ENCODE measurements at regions not wholly inside any gene's neighbourhood (a gene's known extent, or its start where the extent isn't known, plus 50 kb on each side); places are given as distances from the start of the nearest gene placed in this dataset.

DNA sequence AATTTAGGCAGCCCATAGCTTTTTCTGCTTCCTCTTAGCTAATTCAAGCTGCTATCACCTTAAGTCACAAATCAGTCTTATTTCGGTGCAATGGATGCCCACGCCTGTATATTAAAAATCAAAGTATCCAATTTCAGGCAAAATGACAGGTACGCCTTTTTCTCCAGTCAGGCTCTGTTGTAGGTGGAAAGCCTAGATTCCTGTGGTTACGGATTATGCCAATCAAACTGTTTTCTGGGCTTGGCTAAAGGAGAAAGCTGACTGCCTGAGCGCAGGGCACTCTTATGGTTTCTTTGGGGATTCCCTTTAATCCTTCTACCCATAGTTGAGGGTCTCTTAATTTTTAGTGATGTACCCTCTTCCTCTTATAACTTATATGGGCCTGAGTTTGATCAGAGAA lies 550.5 kb downstream of the PDHA2 start:
- no peak for DNase-seq (ENCODE audit: low spot score)
- CTCF ChIA-PET (ENCODE audit: unreplicated experiment) = no interaction called here
- H3K27ac ChIP-seq (ENCODE audit: low read depth, low read length, poor library complexity, severe bottlenecking) = no peak overlapping the region
- H3K36me3 ChIP-seq (ENCODE audit: insufficient read depth, low read length) = no peaks in the 10 kb centered on the region
- H3K9me2 ChIP-seq (ENCODE audit: insufficient read depth, low read length) = no peaks in the 10 kb centered on the region
- POLR2A ChIA-PET = no interaction called here
- no peaks in the 10 kb centered on the region for H3K4me1 ChIP-seq (ENCODE audit: insufficient read depth, low read length, poor library complexity, severe bottlenecking)
- no peaks in the 10 kb centered on the region for H3K9me3 ChIP-seq (ENCODE audit: low read length)
- no peaks in the 10 kb centered on the region for H3K79me2 ChIP-seq (ENCODE audit: insufficient read depth, low read depth, low read length)
- no TSS peak for BruUV-seq (replicated peaks)
- intact Hi-C loops (cut with micrococcal nuclease; ENCODE audit: unreplicated experiment) = no loop called here
- no peaks in the 10 kb centered on the region for H4K20me1 ChIP-seq (ENCODE audit: insufficient read depth, low read length)
- no peak overlapping the region for H3K4me2 ChIP-seq (ENCODE audit: low read length)
- no peak overlapping the region for H3K4me3 ChIP-seq (ENCODE audit: low read depth, low read length, poor library complexity, severe bottlenecking)
- no peak for TF ChIP-seq EZH2phosphoT487 (IDR thresholded peaks at IDR 0.05; ENCODE audit: borderline replicate concordance, low read depth, low read length)
- TF ChIP-seq, protein P1, sequence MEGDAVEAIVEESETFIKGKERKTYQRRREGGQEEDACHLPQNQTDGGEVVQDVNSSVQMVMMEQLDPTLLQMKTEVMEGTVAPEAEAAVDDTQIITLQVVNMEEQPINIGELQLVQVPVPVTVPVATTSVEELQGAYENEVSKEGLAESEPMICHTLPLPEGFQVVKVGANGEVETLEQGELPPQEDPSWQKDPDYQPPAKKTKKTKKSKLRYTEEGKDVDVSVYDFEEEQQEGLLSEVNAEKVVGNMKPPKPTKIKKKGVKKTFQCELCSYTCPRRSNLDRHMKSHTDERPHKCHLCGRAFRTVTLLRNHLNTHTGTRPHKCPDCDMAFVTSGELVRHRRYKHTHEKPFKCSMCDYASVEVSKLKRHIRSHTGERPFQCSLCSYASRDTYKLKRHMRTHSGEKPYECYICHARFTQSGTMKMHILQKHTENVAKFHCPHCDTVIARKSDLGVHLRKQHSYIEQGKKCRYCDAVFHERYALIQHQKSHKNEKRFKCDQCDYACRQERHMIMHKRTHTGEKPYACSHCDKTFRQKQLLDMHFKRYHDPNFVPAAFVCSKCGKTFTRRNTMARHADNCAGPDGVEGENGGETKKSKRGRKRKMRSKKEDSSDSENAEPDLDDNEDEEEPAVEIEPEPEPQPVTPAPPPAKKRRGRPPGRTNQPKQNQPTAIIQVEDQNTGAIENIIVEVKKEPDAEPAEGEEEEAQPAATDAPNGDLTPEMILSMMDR (conservative IDR thresholded peaks at IDR 0.05; ENCODE audit: low read length) = no peak
- no peak overlapping the region for H2AFZ ChIP-seq (ENCODE audit: low read length)

DNA sequence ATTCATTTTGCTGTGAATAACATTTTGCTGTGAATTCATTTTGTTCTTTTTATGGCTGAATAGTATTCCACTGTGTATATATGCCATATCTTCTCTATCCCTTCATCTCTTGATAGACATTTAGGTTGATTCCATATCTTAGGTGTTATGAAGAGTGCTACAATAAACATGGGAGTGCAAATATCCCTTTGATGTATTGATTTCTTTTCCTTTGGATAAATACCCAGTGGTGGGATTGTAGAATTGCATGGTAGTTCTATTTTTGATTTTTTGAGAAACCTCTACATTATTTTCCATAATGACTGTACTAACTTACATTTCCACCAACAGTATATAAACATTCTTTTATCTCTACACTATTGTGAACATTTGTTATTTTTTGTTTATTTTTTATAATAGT lies 555.9 kb downstream of the PDHA2 start:
- no peaks in the 10 kb centered on the region for H4K20me1 ChIP-seq (ENCODE audit: insufficient read depth, low read length)
- TF ChIP-seq EZH2phosphoT487 (IDR thresholded peaks at IDR 0.05; ENCODE audit: borderline replicate concordance, low read depth, low read length) = no peak
- TF ChIP-seq, protein P1 (conservative IDR thresholded peaks at IDR 0.05; ENCODE audit: low read length) = no peak
- ChIA-PET CTCF (ENCODE audit: unreplicated experiment) (no interaction called here), POLR2A (no interaction called here)
- no peaks in the 10 kb centered on the region for H3K36me3 ChIP-seq (ENCODE audit: insufficient read depth, low read length)
- no TSS peak for BruUV-seq (replicated peaks)
- no peaks in the 10 kb centered on the region for H3K4me1 ChIP-seq (ENCODE audit: insufficient read depth, low read length, poor library complexity, severe bottlenecking)
- intact Hi-C loops (cut with micrococcal nuclease; ENCODE audit: unreplicated experiment) = no loop called here
- no peak for DNase-seq (ENCODE audit: low spot score)
- no peak overlapping the region for H2AFZ ChIP-seq (ENCODE audit: low read length)
- no peak overlapping the region for H3K4me2 ChIP-seq (ENCODE audit: low read length)
- H3K79me2 ChIP-seq (ENCODE audit: insufficient read depth, low read depth, low read length) = no peaks in the 10 kb centered on the region
- H3K9me2 ChIP-seq (ENCODE audit: insufficient read depth, low read length) = no peaks in the 10 kb centered on the region
- no peak overlapping the region for H3K4me3 ChIP-seq (ENCODE audit: low read depth, low read length, poor library complexity, severe bottlenecking)
- no peak overlapping the region for H3K27ac ChIP-seq (ENCODE audit: low read depth, low read length, poor library complexity, severe bottlenecking)
- no peaks in the 10 kb centered on the region for H3K9me3 ChIP-seq (ENCODE audit: low read length)

- POLR2A ChIA-PET = interaction anchor here (0.6 kb wide), 1 partner anchor 286 kb away, joined by 3 read pairs; no protein-coding TSS in a partner anchor
- Histone ChIP-seq H3K9me3 (ENCODE audit: low read length) (no peaks in the 10 kb centered on the region), H3K4me1 (ENCODE audit: insufficient read depth, low read length, poor library complexity, severe bottlenecking) (no peaks in the 10 kb centered on the region), H3K9me2 (ENCODE audit: insufficient read depth, low read length) (no peaks in the 10 kb centered on the region), H2AFZ (ENCODE audit: low read length) (no peak overlapping the region), H4K20me1 (ENCODE audit: insufficient read depth, low read length) (no peaks in the 10 kb centered on the region), H3K79me2 (ENCODE audit: insufficient read depth, low read depth, low read length) (no peaks in the 10 kb centered on the region), H3K4me3 (ENCODE audit: low read depth, low read length, poor library complexity, severe bottlenecking) (no peak overlapping the region), H3K36me3 (ENCODE audit: insufficient read depth, low read length) (no peaks in the 10 kb centered on the region), H3K27ac (ENCODE audit: low read depth, low read length, poor library complexity, severe bottlenecking) (no peak overlapping the region), H3K4me2 (ENCODE audit: low read length) (no peak overlapping the region)
- BruUV-seq (replicated peaks) = no TSS peak
- no peak for DNase-seq (ENCODE audit: low spot score)
- CTCF ChIA-PET (ENCODE audit: unreplicated experiment) = no interaction called here
- TF ChIP-seq, protein P1 (conservative IDR thresholded peaks at IDR 0.05; ENCODE audit: low read length) = no peak
- no peak for TF ChIP-seq EZH2phosphoT487 (IDR thresholded peaks at IDR 0.05; ENCODE audit: borderline replicate concordance, low read depth, low read length)
- intact Hi-C loops (cut with micrococcal nuclease; ENCODE audit: unreplicated experiment) = no loop called here
Observed at GRCh38 chr4:96406742-96407141, 566.8 kb downstream of the PDHA2 start.

Measured in OCI-LY7 (cell line).